GM23338 (cell line): ENCODE measurements at regions not wholly inside any gene's neighbourhood (a gene's known extent, or its start where the extent isn't known, plus 50 kb on each side); places are given as distances from the start of the nearest gene placed in this dataset.

Experiments used
- EZH2 ChIP-seq: fragments of 200-600 bp; sonication (generic); IDR thresholded peaks from one replicate; pipeline ENCODE4 v1.8.0; 2017; ENCODE audit warnings: antibody characterized with exemption, mild to moderate bottlenecking, low read depth; ENCODE audit not compliant: unreplicated experiment
- EZH2phosphoT487 ChIP-seq: fragments of 200-600 bp; sonication (generic); IDR thresholded peaks from one replicate; pipeline ENCODE4 v1.8.1; 2018; ENCODE audit warnings: antibody characterized with exemption; ENCODE audit not compliant: unreplicated experiment
- JUNB ChIP-seq: IDR thresholded peaks from one replicate; pipeline ENCODE4 v1.6.1; 2016; ENCODE audit warnings: antibody characterized with exemption; ENCODE audit not compliant: unreplicated experiment
- NANOG ChIP-seq: IDR thresholded peaks from 2 replicates; pipeline ENCODE4 v1.6.1; 2016; ENCODE audit warnings: antibody characterized with exemption, borderline replicate concordance
- POLR2AphosphoS5 ChIP-seq: IDR thresholded peaks from 2 replicates; pipeline ENCODE4 v1.6.1; 2016; ENCODE audit warnings: antibody characterized with exemption, low read depth
- STAT1 ChIP-seq: IDR thresholded peaks from one replicate; pipeline ENCODE4 v1.6.1; 2016; ENCODE audit warnings: antibody characterized with exemption; ENCODE audit not compliant: unreplicated experiment
- TF ChIP-seq, protein P1 (sequence below): IDR thresholded peaks from one replicate; pipeline ENCODE4 v1.6.1; 2018; ENCODE audit warnings: antibody characterized with exemption; ENCODE audit not compliant: unreplicated experiment
- TF ChIP-seq, protein P2 (sequence below), 2 experiments: fragments of 200-600 bp in 1 of 2; sonication (generic) in 1 of 2; conservative IDR thresholded peaks; 2 replicates each; pipeline versions ENCODE4 v1.5.1 to v1.6.1; 2016 to 2017; ENCODE audit warnings: antibody characterized with exemption in 2 of 2, low read depth in 2 of 2, mild to moderate bottlenecking in 2 of 2, moderate library complexity in 1 of 2

DNA sequence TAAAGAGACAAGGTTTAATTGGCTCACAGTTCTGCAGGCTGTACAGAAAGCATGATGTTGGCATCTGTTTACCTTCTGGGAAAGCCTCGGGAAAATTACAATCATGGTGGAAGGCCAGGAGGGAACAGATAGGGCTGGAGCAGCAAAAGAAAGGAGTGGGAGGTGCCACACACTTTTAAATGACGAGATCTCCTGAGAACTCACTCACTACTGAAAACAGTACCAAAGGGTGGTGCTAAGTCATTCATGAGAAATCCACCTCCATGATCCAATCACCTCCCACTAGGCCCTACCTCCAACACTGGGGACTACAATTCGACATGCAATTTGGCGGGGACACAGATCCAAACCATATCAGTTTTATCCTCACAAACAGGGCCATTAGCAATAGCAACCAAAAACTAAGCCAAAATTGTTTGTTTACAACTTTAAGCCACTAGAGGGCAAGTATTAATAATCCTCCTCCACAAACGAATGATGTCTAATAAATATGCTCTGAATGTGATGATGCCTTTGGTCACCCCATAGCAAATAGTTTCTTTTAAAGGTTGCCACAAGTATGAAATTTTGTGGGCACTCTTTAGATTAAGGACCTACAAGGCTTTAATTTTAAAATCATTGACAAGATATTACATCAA is 129.2 kb upstream of the NRBF2 start:
- TF ChIP-seq JUNB (no peak), POLR2AphosphoS5 (no peak), EZH2phosphoT487 (no peak), EZH2 (no peak), NANOG (no peak), STAT1 (no peak)
- TF ChIP-seq, protein P1, sequence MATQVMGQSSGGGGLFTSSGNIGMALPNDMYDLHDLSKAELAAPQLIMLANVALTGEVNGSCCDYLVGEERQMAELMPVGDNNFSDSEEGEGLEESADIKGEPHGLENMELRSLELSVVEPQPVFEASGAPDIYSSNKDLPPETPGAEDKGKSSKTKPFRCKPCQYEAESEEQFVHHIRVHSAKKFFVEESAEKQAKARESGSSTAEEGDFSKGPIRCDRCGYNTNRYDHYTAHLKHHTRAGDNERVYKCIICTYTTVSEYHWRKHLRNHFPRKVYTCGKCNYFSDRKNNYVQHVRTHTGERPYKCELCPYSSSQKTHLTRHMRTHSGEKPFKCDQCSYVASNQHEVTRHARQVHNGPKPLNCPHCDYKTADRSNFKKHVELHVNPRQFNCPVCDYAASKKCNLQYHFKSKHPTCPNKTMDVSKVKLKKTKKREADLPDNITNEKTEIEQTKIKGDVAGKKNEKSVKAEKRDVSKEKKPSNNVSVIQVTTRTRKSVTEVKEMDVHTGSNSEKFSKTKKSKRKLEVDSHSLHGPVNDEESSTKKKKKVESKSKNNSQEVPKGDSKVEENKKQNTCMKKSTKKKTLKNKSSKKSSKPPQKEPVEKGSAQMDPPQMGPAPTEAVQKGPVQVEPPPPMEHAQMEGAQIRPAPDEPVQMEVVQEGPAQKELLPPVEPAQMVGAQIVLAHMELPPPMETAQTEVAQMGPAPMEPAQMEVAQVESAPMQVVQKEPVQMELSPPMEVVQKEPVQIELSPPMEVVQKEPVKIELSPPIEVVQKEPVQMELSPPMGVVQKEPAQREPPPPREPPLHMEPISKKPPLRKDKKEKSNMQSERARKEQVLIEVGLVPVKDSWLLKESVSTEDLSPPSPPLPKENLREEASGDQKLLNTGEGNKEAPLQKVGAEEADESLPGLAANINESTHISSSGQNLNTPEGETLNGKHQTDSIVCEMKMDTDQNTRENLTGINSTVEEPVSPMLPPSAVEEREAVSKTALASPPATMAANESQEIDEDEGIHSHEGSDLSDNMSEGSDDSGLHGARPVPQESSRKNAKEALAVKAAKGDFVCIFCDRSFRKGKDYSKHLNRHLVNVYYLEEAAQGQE = no peak
- TF ChIP-seq, protein P2, sequence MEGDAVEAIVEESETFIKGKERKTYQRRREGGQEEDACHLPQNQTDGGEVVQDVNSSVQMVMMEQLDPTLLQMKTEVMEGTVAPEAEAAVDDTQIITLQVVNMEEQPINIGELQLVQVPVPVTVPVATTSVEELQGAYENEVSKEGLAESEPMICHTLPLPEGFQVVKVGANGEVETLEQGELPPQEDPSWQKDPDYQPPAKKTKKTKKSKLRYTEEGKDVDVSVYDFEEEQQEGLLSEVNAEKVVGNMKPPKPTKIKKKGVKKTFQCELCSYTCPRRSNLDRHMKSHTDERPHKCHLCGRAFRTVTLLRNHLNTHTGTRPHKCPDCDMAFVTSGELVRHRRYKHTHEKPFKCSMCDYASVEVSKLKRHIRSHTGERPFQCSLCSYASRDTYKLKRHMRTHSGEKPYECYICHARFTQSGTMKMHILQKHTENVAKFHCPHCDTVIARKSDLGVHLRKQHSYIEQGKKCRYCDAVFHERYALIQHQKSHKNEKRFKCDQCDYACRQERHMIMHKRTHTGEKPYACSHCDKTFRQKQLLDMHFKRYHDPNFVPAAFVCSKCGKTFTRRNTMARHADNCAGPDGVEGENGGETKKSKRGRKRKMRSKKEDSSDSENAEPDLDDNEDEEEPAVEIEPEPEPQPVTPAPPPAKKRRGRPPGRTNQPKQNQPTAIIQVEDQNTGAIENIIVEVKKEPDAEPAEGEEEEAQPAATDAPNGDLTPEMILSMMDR (conservative IDR thresholded peaks at IDR 0.05; ENCODE audit: low read depth in 2 of 2) = peak in 1 of 2 experiments; percentile 65; a peak in 3 of 4 replicates
